Transverse colon (tissue), 4 donors: ENCODE measurements at regions not wholly inside any gene's neighbourhood (a gene's known extent, or its start where the extent isn't known, plus 50 kb on each side); places are given as distances from the start of the nearest gene placed in this dataset.

Source experiments
- EP300 ChIP-seq: sonication (generic); formaldehyde crosslinking; IDR thresholded peaks from one replicate; pipeline ENCODE4 v1.6.1; 2017; ENCODE audit warnings: antibody characterized with exemption, low read depth
- POLR2A ChIP-seq: fragments of 450-650 bp; IDR thresholded peaks from one replicate; pipeline ENCODE4 v1.6.1; 2016; ENCODE audit warnings: antibody characterized with exemption, mild to moderate bottlenecking, moderate library complexity
- POLR2AphosphoS5 ChIP-seq, 3 donors: sonication (generic); formaldehyde crosslinking; IDR thresholded peaks; one replicate each; pipeline ENCODE4 v1.6.1; 2016; ENCODE audit warnings: antibody characterized with exemption in 3 of 3
- TF ChIP-seq, protein P1 (sequence below), 5 experiments: fragments of 200-600 bp in 3 of 5; fragments of 450-650 bp in 2 of 5; sonication (generic) in 3 of 5; IDR thresholded peaks; 1 replicate in 2 of 5; 2 replicates in 3 of 5; pipeline ENCODE4 v1.5.1; 2016 to 2017; ENCODE audit warnings: antibody characterized with exemption in 5 of 5, inconsistent platforms in 3 of 5, mild to moderate bottlenecking in 2 of 5, moderate library complexity in 1 of 5

DNA sequence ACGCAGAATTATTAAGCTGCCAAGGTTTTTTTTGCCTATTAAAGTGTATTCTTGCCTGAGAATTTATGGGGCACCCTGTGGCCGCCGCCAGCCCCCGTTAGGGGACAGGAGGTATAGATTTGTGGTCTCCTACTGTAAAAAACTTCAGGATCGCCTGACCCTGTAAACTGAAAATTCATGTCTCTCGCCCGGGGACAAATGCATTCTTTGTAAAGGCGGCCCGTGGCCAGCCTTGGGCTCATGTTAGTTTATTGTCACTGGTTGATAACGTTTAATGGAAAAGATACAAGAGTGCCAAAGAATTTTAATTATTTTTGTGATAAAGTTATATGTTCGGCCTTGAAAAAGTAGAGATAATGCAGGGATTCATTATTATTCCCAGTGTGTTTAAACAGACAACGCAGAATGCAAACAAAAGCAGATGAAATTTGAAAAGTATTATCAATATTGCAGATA is 141.7 kb downstream of the URI1 start:
- TF ChIP-seq EP300 (no peak), POLR2AphosphoS5 (IDR thresholded peaks at IDR 0.05) (no peak), POLR2A (no peak)
- TF ChIP-seq, protein P1, sequence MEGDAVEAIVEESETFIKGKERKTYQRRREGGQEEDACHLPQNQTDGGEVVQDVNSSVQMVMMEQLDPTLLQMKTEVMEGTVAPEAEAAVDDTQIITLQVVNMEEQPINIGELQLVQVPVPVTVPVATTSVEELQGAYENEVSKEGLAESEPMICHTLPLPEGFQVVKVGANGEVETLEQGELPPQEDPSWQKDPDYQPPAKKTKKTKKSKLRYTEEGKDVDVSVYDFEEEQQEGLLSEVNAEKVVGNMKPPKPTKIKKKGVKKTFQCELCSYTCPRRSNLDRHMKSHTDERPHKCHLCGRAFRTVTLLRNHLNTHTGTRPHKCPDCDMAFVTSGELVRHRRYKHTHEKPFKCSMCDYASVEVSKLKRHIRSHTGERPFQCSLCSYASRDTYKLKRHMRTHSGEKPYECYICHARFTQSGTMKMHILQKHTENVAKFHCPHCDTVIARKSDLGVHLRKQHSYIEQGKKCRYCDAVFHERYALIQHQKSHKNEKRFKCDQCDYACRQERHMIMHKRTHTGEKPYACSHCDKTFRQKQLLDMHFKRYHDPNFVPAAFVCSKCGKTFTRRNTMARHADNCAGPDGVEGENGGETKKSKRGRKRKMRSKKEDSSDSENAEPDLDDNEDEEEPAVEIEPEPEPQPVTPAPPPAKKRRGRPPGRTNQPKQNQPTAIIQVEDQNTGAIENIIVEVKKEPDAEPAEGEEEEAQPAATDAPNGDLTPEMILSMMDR (IDR thresholded peaks at IDR 0.05) = no peak
